ENCODE measurements at regions not wholly inside any gene's neighbourhood (a gene's known extent, or its start where the extent isn't known, plus 50 kb on each side); places are given as distances from the start of the nearest gene placed in this dataset.

- no peak for TF ChIP-seq CTCF (IDR thresholded peaks at IDR 0.05; ENCODE audit: low read length)
- TF ChIP-seq EZH2 (IDR thresholded peaks at IDR 0.05; ENCODE audit: borderline replicate concordance, low read length) = no peak
- Histone ChIP-seq H3K9ac (ENCODE audit: low read length) (no peak overlapping the region), H3K4me2 (ENCODE audit: low read length) (no peak overlapping the region)
Measured at GRCh38 chr4:38590046-38590445, 74.0 kb upstream of the KLF3 start.

GRCh38 chr4:38591617-38592337 lies 72.2 kb upstream of the KLF3 start:
- H3K27me3 ChIP-seq (ENCODE audit: insufficient read depth, low read length) = no peaks in the 10 kb centered on the region; the same call in 1 of the 2 replicates
- no peak overlapping the region for H2AFZ ChIP-seq (ENCODE audit: low read length)
- H3K79me2 ChIP-seq (ENCODE audit: insufficient read depth, low read length) = no peaks in the 10 kb centered on the region
- H3K36me3 ChIP-seq (ENCODE audit: insufficient read depth, low read length) = no peaks in the 10 kb centered on the region
- no peaks in the 10 kb centered on the region for H3K4me1 ChIP-seq (ENCODE audit: insufficient read depth, low read length, severe bottlenecking)
- no peaks in the 10 kb centered on the region for H3F3A ChIP-seq (ENCODE audit: insufficient read depth, low read length)
- no peaks in the 10 kb centered on the region for H3K9me3 ChIP-seq (ENCODE audit: low read length)
- H3K9ac ChIP-seq (ENCODE audit: low read length) = no peak overlapping the region
- H3K27ac ChIP-seq (ENCODE audit: low read depth, low read length, poor library complexity, severe bottlenecking) = no peak overlapping the region
- H3K4me2 ChIP-seq (ENCODE audit: low read length) = no peak overlapping the region
- no peaks in the 10 kb centered on the region for H4K20me1 ChIP-seq (ENCODE audit: insufficient read depth, low read length)
- no peak overlapping the region for H3K4me3 ChIP-seq (ENCODE audit: low read depth, low read length, poor library complexity, severe bottlenecking)
- no peaks in the 10 kb centered on the region for H3K9me2 ChIP-seq (ENCODE audit: low read depth, low read length)
- no peak for TF ChIP-seq CTCF (IDR thresholded peaks at IDR 0.05; ENCODE audit: low read length)
- TF ChIP-seq EZH2 (IDR thresholded peaks at IDR 0.05; ENCODE audit: borderline replicate concordance, low read length) = no peak

More at GRCh38 chr4:38590046-38590445, 74.0 kb upstream of the KLF3 start:
- Histone ChIP-seq H3K4me1 (ENCODE audit: insufficient read depth, low read length, severe bottlenecking) (no peaks in the 10 kb centered on the region), H3K27me3 (ENCODE audit: insufficient read depth, low read length) (no peaks in the 10 kb centered on the region; the same call in 1 of the 2 replicates), H4K20me1 (ENCODE audit: insufficient read depth, low read length) (no peaks in the 10 kb centered on the region), H3K36me3 (ENCODE audit: insufficient read depth, low read length) (no peaks in the 10 kb centered on the region), H2AFZ (ENCODE audit: low read length) (no peak overlapping the region), H3K79me2 (ENCODE audit: insufficient read depth, low read length) (no peaks in the 10 kb centered on the region), H3F3A (ENCODE audit: insufficient read depth, low read length) (no peaks in the 10 kb centered on the region), H3K9me2 (ENCODE audit: low read depth, low read length) (no peaks in the 10 kb centered on the region), H3K4me3 (ENCODE audit: low read depth, low read length, poor library complexity, severe bottlenecking) (no peak overlapping the region), H3K27ac (ENCODE audit: low read depth, low read length, poor library complexity, severe bottlenecking) (no peak overlapping the region), H3K9me3 (ENCODE audit: low read length) (no peaks in the 10 kb centered on the region)

GRCh38 chr4:38598489-38598888 lies 65.5 kb upstream of the KLF3 start:
- H3K9ac ChIP-seq (ENCODE audit: low read length) = no peak overlapping the region
- H3K9me2 ChIP-seq (ENCODE audit: low read depth, low read length) = no peaks in the 10 kb centered on the region
- H4K20me1 ChIP-seq (ENCODE audit: insufficient read depth, low read length) = no peaks in the 10 kb centered on the region
- TF ChIP-seq EZH2 (IDR thresholded peaks at IDR 0.05; ENCODE audit: borderline replicate concordance, low read length) = no peak
- TF ChIP-seq CTCF (IDR thresholded peaks at IDR 0.05; ENCODE audit: low read length) = no peak
- no peak overlapping the region for H3K4me2 ChIP-seq (ENCODE audit: low read length)
- H3K36me3 ChIP-seq (ENCODE audit: insufficient read depth, low read length) = no peaks in the 10 kb centered on the region
- H3K79me2 ChIP-seq (ENCODE audit: insufficient read depth, low read length) = no peaks in the 10 kb centered on the region
- no peaks in the 10 kb centered on the region for H3K9me3 ChIP-seq (ENCODE audit: low read length)
- H2AFZ ChIP-seq (ENCODE audit: low read length) = no peak overlapping the region
- H3K27ac ChIP-seq (ENCODE audit: low read depth, low read length, poor library complexity, severe bottlenecking) = no peak overlapping the region
- no peak overlapping the region for H3K4me3 ChIP-seq (ENCODE audit: low read depth, low read length, poor library complexity, severe bottlenecking)
- H3F3A ChIP-seq (ENCODE audit: insufficient read depth, low read length) = no peaks in the 10 kb centered on the region
- no peaks in the 10 kb centered on the region for H3K4me1 ChIP-seq (ENCODE audit: insufficient read depth, low read length, severe bottlenecking)
- no peaks in the 10 kb centered on the region; the same call in 1 of the 2 replicates for H3K27me3 ChIP-seq (ENCODE audit: insufficient read depth, low read length)

All from OCI-LY1 (cell line).